ENCODE measurements at regions not wholly inside any gene's neighbourhood (a gene's known extent, or its start where the extent isn't known, plus 50 kb on each side); places are given as distances from the start of the nearest gene placed in this dataset.

- TF ChIP-seq, protein P1, sequence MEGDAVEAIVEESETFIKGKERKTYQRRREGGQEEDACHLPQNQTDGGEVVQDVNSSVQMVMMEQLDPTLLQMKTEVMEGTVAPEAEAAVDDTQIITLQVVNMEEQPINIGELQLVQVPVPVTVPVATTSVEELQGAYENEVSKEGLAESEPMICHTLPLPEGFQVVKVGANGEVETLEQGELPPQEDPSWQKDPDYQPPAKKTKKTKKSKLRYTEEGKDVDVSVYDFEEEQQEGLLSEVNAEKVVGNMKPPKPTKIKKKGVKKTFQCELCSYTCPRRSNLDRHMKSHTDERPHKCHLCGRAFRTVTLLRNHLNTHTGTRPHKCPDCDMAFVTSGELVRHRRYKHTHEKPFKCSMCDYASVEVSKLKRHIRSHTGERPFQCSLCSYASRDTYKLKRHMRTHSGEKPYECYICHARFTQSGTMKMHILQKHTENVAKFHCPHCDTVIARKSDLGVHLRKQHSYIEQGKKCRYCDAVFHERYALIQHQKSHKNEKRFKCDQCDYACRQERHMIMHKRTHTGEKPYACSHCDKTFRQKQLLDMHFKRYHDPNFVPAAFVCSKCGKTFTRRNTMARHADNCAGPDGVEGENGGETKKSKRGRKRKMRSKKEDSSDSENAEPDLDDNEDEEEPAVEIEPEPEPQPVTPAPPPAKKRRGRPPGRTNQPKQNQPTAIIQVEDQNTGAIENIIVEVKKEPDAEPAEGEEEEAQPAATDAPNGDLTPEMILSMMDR (IDR thresholded peaks at IDR 0.05): no peak
- no peak for TF ChIP-seq POLR2A (IDR thresholded peaks at IDR 0.05)
Measured at GRCh38 chr2:215808996-215809395, 204.4 kb downstream of the MREG start.
